Astrocyte (in vitro differentiated cells and primary cell): ENCODE measurements at regions not wholly inside any gene's neighbourhood (a gene's known extent, or its start where the extent isn't known, plus 50 kb on each side); places are given as distances from the start of the nearest gene placed in this dataset.

Experiments
- DNase-seq: peaks from one replicate; pipeline ENCODE4 v3.0.0-alpha.2; 2010; ENCODE audit warnings: low read depth
- FAIRE-seq: peaks from 2 replicates; lab custom pipeline; 2011; peaks lifted over from hg19 to GRCh38; lab: Jason Lieb, UNC
- H2AFZ ChIP-seq: 2 replicates; pipeline ENCODE4 v1.6.0; 2012; ENCODE audit warnings: low read depth, low read length, inconsistent platforms
- H3K27ac ChIP-seq: 2 replicates; pipeline ENCODE4 v1.5.1; 2011; ENCODE audit warnings: low read depth, low read length, inconsistent platforms
- H3K27me3 ChIP-seq: 2 replicates; pipeline ENCODE4 v1.6.0; 2011; ENCODE audit warnings: low read length, inconsistent platforms; ENCODE audit not compliant: insufficient read depth
- H3K36me3 ChIP-seq: 2 replicates; pipeline ENCODE4 v1.5.1; 2011; ENCODE audit warnings: low read length, inconsistent platforms; ENCODE audit not compliant: insufficient read depth
- H3K4me1 ChIP-seq: 2 replicates; pipeline ENCODE4 v1.5.1; 2011; ENCODE audit warnings: low read length, inconsistent platforms; ENCODE audit not compliant: insufficient read depth
- H3K4me2 ChIP-seq: 2 replicates; pipeline ENCODE4 v1.6.0; 2012; ENCODE audit warnings: low read length, inconsistent platforms
- H3K4me3 ChIP-seq: 2 replicates; pipeline ENCODE4 v1.5.1; 2011; ENCODE audit warnings: low read depth, mild to moderate bottlenecking, low read length, inconsistent platforms; ENCODE audit not compliant: insufficient read depth
- H3K79me2 ChIP-seq: 2 replicates; pipeline ENCODE4 v1.6.0; 2012; ENCODE audit warnings: mild to moderate bottlenecking, low read length, inconsistent platforms; ENCODE audit not compliant: insufficient read depth
- H3K9ac ChIP-seq: 2 replicates; pipeline ENCODE4 v1.6.0; 2012; ENCODE audit warnings: mild to moderate bottlenecking, low read length, inconsistent platforms
- H3K9me3 ChIP-seq: 2 replicates; pipeline ENCODE4 v1.5.1; 2012; ENCODE audit warnings: low read depth, mild to moderate bottlenecking, low read length, inconsistent platforms; ENCODE audit not compliant: insufficient read depth
- H4K20me1 ChIP-seq: 2 replicates; pipeline ENCODE4 v1.6.0; 2012; ENCODE audit warnings: low read length, inconsistent platforms; ENCODE audit not compliant: insufficient read depth
- H3K27ac Mint-ChIP-seq: one replicate; pipeline ENCODE4 v1.8.0; 2021; ENCODE audit warnings: mild to moderate bottlenecking, mixed read lengths; ENCODE audit not compliant: unreplicated experiment
- H3K27me3 Mint-ChIP-seq: one replicate; pipeline ENCODE4 v1.8.0; 2021; ENCODE audit warnings: low read depth, mixed read lengths; ENCODE audit not compliant: unreplicated experiment
- H3K36me3 Mint-ChIP-seq: one replicate; pipeline ENCODE4 v1.8.0; 2021; ENCODE audit warnings: low read depth, mixed read lengths; ENCODE audit not compliant: unreplicated experiment
- H3K4me1 Mint-ChIP-seq: one replicate; pipeline ENCODE4 v1.8.0; 2021; ENCODE audit warnings: low read depth, mixed read lengths; ENCODE audit not compliant: unreplicated experiment
- H3K4me3 Mint-ChIP-seq: one replicate; pipeline ENCODE4 v1.8.0; 2021; ENCODE audit warnings: mild to moderate bottlenecking, moderate library complexity, mixed read lengths; ENCODE audit not compliant: unreplicated experiment
- H3K9me3 Mint-ChIP-seq: one replicate; pipeline ENCODE4 v1.8.0; 2021; ENCODE audit warnings: mild to moderate bottlenecking, mixed read lengths; ENCODE audit not compliant: unreplicated experiment
- EZH2 ChIP-seq: IDR thresholded peaks from 2 replicates; pipeline ENCODE4 v1.6.1; 2012; ENCODE audit warnings: mild to moderate bottlenecking, low read length, inconsistent platforms; ENCODE audit not compliant: insufficient read depth
- TF ChIP-seq, protein P1 (sequence below): IDR thresholded peaks from 2 replicates; pipeline ENCODE4 v1.5.1; 2011; ENCODE audit warnings: low read depth, mild to moderate bottlenecking, inconsistent platforms, low read length, moderate library complexity; ENCODE audit not compliant: insufficient read depth

DNA sequence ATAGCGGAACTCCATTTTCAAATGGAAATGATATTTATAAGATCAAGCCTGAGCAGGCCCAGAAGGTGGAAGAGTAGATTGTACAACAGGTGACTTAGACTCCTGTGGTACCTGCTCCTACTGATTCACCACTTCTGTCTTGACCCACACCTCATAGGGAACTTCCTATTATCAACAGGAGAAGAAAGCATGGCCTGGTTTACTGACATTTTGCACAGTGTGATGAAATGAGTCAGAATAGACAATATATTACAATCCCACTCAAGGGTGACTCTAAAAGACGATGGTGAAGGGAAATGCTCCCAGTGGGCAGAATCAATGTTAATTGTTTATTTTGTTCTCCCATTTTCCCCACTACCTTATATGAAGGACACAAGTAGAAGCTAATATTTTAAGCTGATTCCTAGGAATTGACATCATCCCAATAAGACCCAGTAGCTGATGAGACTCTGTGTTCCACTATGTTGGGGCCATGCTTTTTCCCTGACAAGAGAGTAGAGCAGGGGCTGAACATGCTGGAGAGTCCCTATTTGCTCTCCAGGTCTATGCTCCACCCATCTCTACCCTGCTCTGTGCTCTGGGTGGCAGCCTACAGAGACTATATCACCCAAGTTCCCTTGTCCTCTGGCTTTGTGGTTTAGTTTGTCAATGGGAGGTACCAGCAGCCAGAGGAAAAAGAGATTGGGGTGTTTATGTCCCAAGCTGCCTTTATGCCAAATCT, 163.4 kb upstream of the FSTL4 start:
- H3K27ac ChIP-seq = no peak overlapping the region
- H4K20me1 ChIP-seq = no peaks in the 10 kb centered on the region
- TF ChIP-seq, protein P1, sequence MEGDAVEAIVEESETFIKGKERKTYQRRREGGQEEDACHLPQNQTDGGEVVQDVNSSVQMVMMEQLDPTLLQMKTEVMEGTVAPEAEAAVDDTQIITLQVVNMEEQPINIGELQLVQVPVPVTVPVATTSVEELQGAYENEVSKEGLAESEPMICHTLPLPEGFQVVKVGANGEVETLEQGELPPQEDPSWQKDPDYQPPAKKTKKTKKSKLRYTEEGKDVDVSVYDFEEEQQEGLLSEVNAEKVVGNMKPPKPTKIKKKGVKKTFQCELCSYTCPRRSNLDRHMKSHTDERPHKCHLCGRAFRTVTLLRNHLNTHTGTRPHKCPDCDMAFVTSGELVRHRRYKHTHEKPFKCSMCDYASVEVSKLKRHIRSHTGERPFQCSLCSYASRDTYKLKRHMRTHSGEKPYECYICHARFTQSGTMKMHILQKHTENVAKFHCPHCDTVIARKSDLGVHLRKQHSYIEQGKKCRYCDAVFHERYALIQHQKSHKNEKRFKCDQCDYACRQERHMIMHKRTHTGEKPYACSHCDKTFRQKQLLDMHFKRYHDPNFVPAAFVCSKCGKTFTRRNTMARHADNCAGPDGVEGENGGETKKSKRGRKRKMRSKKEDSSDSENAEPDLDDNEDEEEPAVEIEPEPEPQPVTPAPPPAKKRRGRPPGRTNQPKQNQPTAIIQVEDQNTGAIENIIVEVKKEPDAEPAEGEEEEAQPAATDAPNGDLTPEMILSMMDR = no peak
- FAIRE-seq (no peak), DNase-seq (no peak)
- H3K79me2 ChIP-seq = no peaks in the 10 kb centered on the region
- Mint-ChIP-seq H3K4me1 (no peaks in the 10 kb centered on the region), H3K9me3 (peaks cover 3% of the 10 kb centered on the region), H3K4me3 (no peak overlapping the region), H3K27me3 (peaks cover 19% of the 10 kb centered on the region), H3K36me3 (peaks cover 2% of the 10 kb centered on the region), H3K27ac (no peak overlapping the region)
- no peak overlapping the region for H3K4me2 ChIP-seq
- H3K4me1 ChIP-seq = no peaks in the 10 kb centered on the region
- no peaks in the 10 kb centered on the region for H3K36me3 ChIP-seq
- no peaks in the 10 kb centered on the region for H3K9me3 ChIP-seq
- H2AFZ ChIP-seq = no peak overlapping the region
- no peak overlapping the region for H3K4me3 ChIP-seq
- no peaks in the 10 kb centered on the region for H3K27me3 ChIP-seq
- no peak overlapping the region for H3K9ac ChIP-seq

DNA sequence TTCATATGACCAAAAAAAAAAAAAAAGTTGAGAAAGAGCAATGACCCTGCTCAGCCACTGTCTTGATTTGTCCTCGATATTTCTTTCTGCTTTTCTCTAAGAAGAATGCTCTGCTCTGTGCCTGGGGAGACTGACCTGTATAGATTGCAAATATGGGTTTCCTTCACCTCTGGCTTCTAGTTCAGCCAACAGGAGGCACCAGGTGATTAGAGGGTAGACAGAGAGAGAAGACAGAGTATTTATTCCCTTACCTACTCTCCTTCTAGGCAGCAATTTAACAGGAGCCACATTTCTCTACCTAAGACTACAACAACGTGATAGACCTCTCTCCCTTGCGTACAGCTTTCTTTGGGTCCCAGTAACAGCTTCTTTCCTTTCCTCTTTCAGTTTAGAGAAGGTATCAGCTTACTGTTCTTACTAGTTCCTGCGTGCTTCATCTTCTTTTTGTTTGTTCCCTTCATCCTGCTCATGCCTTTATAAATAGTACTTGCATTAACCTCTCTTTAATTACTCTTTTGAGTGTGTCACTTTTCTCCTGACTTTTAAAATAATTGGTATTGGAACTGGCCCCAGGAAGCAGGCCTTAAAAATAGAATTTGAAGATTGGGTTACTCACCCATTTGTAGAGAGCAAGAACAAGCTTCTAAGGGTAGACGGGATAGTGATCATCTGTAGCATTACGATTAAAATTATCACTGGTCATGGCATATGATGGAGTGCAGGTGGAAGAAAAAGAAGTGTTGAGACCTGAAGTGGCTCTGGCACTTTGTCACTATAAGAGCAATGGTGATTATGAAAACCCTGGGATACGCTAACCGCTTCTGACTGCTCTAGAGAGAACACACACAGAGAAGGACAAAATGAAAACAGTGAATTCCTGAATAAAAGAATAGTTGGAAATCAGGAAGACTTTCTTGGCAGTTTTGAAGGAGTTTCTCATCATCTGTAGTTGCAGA, 161.2 kb upstream of the FSTL4 start:
- H4K20me1 ChIP-seq = no peaks in the 10 kb centered on the region

More for the DNA sequence above, 161.2 kb upstream of the FSTL4 start:
- Mint-ChIP-seq H3K9me3 (peaks cover 6% of the 10 kb centered on the region), H3K4me3 (no peak overlapping the region), H3K36me3 (peaks cover 2% of the 10 kb centered on the region), H3K27me3 (peaks cover 21% of the 10 kb centered on the region), H3K27ac (no peak overlapping the region), H3K4me1 (no peaks in the 10 kb centered on the region)
- no peak for DNase-seq
- H3K27ac ChIP-seq = no peak overlapping the region
- H3K79me2 ChIP-seq = no peaks in the 10 kb centered on the region
- TF ChIP-seq, protein P1 = no peak
- no peak for TF ChIP-seq EZH2
- H2AFZ ChIP-seq = no peak overlapping the region
- H3K9ac ChIP-seq = no peak overlapping the region
- no peak for FAIRE-seq
- H3K4me1 ChIP-seq = no peaks in the 10 kb centered on the region
- H3K36me3 ChIP-seq = no peaks in the 10 kb centered on the region
- no peak overlapping the region for H3K4me3 ChIP-seq
- H3K4me2 ChIP-seq = no peak overlapping the region
- H3K9me3 ChIP-seq = no peaks in the 10 kb centered on the region
- H3K27me3 ChIP-seq = no peaks in the 10 kb centered on the region
